Islet precursor cell (in vitro differentiated cells): ENCODE measurements at regions not wholly inside any gene's neighbourhood (a gene's known extent, or its start where the extent isn't known, plus 50 kb on each side); places are given as distances from the start of the nearest gene placed in this dataset.
"Not testable (repeated sequence)": the region's sequence is repeated elsewhere in the genome, so short reads cannot be mapped to it uniquely, and the experiment has no call there.

Source experiments
- DNase-seq: peaks from one replicate; pipeline ENCODE4 v3.0.0-alpha.2; 2018

DNA sequence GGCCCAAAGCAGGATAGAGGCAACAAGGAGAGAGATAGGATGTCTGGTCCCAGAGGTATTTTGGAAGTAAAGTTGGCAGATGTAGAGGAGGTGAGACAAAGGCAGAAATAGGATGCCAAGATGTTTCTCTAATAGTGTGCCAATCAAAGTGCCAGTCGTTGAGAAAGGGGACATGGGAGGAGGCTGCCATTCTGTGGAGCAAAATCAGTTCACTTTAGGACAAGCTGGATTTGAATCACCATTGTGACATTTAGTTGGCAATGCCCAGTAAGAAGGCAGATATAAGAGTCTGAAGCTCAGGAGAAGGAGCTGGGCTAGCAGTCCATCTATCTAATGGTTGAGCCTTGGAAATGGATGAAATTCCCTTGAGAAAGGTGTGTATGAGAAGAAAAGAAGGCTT, 53.8 kb downstream of the ADRB2 start:
- no peak for DNase-seq

DNA sequence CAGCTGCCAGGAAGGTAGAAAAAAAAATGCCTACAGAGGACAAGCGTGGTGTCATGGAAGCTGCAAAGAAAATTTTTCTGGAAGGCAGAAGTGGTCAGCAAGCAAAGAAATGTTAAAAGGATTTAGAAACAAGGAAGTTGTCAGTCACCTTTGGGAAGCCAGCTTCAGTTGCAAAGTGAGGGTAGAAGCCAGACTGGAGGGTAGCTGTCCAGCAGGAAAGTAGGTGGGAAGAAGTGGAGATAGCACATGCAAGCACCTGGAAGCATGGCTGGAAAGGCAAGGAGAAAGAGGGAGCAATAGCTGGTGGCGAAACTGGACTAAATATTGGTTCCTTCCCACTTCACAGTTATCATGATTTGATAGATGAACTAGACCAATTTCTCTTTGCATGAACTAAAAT, 54.3 kb downstream of the ADRB2 start:
- DNase-seq, result no peak

DNA sequence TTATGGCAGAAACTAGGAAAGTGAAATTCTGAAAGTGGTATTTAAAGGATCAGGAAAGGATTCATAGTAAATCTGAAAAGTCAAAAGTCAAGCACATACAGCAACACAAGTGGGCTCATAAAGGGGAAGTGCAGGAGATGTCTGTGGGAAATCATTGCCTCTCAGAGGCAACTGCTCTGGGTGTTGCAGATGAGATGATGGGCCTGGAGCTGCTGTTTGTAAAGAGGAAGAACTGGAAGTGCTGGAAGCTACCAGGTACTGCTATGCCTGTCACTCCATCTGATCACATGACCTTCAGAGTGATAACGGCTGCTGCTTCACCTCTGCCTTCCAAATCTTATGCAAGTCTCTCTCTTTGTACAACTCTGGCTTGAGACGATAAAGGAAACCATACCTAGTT, 55.9 kb downstream of the ADRB2 start:
- no peak for DNase-seq

DNA sequence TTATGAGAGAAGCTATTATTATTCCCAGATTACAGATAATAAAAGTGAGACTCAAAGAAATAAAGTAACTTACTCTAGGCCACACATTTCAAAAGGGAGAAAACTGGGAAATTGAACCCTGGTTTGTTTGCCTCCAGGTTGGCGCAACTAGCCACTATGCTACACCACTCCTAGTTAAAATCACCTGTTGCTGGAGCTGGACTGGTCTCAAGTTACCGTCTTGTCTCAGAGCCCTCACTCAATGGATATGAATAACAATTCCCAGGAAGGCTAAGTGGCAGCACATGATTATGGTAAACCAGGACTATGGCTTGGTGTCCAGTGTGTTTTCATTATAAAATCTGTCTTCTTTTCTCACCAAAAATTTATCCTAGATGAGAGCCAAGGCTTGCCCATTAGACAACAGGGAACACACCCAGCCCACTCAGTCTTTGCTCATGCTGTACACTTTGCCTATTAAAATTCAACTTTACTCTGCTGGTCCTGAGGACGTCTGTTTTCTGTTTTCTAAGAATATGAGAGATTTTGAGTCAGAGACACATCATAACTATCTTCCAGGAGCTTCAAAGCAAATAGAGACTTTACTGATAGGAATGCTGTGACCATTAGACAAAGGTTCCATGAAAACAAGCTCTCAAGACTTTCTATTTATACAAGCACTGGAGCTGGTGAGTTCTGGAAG, 58.1 kb downstream of the ADRB2 start:
- no peak for DNase-seq

DNA sequence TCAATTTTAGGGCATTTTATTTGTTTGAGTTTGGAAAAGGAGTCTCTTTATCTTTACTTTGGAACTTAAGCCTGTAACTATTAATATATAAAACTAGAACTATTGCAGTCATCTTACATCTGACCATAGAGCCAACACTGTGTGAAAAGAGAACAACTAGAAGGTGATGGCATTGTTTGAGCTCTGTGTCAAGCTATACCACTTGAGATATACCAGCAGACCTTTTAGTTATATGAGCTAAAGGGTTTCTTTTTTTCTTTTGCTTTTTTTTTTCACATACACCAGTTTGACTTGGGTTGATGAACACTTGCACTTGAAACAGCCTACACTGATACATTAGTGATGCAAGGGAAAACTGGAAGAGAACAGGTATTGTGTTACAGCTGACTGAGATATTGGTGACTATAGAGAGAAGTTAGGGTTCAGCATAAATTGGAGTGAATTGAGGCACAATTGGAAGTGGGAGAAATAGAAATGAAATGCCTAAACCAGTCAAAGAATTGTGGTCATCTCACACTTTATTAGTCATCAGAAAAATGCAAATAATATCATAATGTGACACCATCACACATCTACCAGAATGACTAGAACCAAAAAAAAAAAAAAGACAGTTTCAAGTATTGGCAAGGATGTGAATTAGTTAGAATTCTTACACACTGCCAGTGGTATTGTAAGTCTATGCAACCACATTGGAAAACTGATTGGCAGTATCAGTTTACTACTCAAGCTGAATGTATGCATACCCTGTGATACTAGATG, 60.9 kb downstream of the ADRB2 start:
- no peak for DNase-seq

DNA sequence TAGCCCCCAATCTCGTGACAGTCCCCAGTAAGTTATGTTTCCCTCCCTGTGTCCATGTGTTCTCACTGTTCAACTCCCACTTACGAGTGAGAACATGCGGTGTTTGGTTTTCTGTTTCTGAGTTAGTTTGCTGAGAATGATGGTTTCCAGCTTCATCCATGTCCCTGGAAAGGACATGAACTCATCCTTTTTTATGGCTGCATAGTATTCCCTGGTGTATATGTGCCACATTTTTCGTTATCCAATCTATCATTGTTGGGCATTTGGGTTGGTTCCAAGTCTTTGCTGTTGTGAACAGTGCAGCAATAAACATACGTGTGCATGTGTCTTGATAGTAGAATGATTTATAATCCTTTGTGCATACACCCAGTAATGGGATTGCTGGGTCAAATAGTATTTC, 63.5 kb downstream of the ADRB2 start:
- not testable (repeated sequence) for DNase-seq

DNA sequence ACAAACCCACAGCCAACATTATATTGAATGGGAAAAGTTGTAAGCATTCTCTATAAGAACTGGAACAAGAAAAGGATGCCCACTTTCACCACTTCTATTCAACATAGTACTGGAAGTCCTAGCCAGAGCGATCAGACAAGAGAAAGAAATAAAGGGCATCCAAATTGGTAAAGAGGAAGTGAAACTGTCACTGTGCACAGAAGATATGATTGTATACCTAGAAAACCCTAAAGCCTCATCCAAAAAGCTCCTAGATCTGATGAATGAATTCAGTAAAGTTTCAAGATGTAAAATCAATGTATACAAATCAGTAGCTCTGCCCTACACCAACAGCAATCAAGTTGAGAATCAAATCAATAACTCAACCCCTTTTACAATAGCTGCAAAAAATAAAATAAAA, 69.0 kb downstream of the ADRB2 start:
- DNase-seq, result not testable (repeated sequence)

DNA sequence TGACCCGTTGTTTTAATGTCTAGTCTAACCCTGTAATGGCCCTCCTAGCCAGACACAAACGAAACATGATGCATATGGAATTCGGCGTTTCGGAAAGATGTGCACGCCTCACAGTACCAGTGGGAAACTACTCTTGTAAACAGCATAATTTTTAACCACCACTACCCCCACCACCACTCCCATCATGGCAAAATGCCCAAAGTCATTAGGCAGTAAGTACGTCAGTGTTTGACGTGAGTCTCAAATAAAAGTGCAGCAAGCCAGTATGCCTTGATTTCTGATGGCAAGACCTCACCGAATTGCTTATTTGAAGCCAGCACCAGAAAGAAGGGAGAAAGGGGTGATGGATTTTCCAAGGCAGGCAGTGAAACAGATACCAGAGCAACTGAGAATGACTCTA, 71.4 kb downstream of the ADRB2 start:
- no peak for DNase-seq

DNA sequence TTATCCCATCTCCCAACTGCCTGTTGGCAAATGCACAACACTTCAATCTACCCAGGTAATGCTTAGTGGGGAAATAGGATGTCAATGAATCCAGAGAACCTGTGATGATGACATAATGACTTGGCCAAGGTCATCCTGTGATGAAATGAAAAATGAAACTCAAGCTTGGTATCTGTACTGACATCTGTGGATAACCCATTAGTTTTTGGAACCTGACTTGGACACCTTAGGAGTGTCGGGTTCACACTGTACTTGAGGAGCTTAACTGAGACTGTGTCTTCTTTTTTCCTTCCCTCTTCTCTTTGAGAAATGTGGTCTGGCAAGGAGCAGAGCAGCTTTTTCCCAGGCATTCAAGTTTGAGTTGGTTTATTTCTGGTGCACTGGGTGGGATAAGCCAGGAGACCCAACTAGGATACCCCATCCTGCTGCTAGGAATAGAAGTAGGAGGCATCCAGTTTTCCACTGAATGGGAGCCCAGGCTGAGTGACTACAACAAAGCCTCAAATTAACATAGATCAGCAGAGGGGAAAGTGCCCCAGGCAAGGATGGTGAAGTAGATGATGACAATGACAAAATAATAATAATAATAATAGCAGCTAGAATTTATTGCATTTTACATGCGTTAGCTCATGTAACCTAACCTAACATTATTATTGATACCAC, 72.1 kb downstream of the ADRB2 start:
- no peak for DNase-seq

DNA sequence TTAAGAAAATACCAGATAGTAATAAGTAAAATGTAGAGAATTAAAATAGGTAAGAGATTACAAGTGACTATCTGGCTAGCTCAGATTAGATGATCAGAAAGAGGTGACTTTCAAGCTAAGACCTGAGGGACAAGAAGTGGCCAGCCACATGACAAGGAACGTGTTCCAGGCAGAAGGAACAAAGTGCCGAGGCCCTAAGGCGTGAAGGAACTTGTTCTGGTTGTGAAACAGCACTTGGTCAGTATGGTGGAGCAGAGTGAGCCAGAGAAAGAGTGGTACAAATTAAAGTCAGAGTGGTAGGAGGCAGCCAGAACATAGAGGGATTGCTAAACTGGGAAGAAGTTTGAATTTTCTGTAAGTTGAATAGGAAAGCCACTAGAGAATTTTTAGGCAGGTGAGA, 73.6 kb downstream of the ADRB2 start:
- DNase-seq, result no peak

DNA sequence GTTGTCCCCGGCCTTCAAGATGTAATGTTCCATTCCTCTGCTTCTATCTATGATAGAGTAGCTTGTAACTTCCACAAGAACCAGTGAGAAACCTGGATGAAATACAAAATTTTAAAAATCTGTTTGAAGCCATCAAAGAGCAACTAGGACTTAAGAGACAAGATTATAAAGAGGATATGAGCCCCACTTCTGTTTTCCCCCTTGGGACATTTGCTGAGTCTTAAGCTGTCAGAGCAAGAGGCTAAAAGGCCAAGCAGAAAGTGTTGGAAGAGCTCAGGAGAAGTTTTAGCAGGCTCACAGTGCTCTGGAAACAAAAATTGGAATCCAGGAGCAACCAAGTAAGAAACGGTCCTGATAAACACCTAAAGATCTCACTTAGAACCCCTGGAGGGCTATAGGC, 76.1 kb downstream of the ADRB2 start:
- DNase-seq, result no peak

DNA sequence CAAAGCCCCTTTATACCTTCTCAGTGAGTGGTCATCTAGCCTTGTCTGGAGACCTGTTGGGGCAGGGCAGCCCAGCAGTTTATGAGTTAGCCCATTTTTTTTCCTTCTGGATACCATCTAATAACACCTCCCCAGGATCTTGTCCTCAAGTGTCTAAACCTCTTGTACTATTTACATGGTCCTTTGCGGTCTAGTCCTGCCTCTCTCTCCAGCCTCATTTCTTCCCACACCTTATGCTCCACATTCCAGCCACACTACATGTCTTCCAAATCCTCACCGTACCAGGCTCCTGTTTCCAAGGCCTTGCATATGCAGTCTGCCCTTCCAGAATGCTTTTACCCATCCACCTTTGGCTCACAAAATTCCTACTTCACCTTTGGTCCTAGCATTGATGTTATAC, 77.2 kb downstream of the ADRB2 start:
- no peak for DNase-seq

DNA sequence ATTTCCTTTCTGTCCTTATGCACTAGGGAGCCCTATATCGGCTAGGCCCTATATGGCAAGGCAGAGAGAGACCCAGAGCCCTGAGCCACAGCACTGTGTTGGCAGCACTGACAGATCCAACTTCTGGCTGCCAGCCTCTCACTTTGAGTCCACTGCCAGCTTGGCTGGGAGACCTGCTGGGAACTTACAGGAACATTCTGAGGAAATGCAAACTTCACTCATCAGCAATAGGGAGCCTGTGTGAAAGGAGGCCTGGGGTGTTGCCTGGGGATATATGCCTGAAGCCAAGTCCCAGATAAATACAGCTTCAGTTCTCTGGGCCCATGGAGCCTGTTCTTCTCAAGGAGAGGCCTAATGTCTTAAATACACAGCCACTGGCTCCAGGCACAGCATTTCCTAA, 78.0 kb downstream of the ADRB2 start:
- no peak for DNase-seq

DNA sequence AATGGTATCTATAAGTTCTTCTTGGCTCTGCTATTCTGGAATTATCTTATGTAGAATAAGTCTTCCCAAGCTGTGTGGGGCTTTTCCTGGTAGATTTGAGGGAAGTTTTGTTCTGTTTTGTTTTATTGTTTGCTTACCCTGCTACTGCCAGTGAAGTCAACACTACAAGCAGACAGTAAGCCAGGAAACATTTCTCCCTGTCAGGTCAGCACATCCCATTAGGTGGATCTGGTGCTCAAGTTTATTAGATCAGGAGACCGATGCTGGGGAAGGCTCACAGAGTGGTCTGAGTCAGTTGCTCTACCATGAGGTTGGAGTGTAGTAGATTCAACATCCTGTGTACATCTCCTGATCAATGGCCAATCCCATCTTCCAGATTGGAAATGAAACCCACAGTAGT, 79.1 kb downstream of the ADRB2 start:
- DNase-seq, result no peak

DNA sequence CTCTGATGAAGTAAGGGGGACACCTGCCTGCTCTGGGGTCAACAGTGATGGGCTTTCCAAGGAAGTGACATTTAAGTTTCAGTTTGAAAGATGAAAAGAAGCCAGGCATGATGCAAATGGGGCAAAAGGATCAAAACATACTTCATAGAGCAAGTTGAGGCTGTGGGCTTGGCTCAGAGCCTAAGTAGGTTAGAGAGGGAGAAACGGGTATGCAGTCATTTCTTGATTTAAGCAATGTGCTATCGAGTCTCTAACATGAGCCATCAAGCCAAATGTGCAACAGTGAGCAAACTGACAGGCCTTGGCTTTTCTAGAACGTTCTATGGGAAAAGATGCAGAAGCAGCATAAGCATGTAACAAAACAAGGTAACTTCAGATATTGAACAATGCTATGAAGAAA, 80.6 kb downstream of the ADRB2 start:
- no peak for DNase-seq

DNA sequence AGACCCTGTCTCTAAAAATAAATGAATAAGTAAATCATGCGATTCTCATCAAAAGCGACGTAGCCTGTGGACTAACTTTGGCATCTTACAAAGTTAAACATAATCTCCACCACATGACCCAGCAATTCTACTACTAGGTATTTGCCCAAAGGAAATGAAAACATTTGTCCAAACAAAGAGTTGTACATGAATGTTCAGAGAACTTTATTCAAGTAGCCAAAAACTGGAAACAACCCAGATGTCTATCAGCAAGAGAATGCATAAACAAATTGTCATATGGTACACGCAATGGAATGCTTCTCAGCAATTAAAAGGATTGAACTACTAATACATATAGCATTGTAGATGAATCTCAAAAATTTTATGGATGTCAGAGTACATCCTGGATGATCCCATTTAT, 82.6 kb downstream of the ADRB2 start:
- DNase-seq, result no peak

DNA sequence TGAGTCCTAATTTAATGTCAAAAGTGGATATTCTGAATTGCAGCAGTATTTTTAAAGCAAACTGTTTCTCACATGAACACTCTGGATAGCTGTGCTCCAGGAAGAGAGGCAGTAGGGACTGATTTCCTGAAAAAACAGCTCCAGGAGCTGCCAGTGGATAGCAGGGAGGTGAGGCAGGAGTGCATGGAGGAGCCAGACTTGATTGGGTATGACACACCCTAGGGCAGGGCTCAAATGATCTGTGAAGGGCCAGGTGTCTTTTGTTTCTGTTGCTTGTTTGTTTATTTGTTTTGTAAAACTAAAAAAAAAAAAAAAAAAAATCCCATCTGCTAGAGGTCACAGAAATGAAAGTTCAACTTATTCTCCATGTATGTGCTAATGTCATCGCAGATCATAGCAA, 83.4 kb downstream of the ADRB2 start:
- DNase-seq, result no peak

DNA sequence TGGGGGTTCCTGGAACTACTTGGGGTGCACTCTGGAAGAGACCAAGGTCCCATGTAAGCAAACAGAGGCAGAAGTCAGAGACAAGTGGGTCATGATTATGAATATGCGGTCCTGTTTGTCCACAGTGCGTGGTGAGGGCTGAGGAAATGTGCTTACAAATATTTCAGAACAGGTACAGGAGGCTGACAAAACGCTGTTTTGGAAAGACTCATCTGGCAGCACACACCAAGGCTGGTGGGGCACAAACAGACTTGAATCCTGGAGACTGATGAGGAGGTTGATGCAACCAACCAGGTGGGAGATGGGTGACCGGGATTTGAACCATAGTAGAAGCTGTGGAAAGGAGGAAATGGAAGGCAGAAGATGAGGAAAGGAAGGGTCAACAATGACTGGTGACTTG, 83.8 kb downstream of the ADRB2 start:
- DNase-seq, result no peak

DNA sequence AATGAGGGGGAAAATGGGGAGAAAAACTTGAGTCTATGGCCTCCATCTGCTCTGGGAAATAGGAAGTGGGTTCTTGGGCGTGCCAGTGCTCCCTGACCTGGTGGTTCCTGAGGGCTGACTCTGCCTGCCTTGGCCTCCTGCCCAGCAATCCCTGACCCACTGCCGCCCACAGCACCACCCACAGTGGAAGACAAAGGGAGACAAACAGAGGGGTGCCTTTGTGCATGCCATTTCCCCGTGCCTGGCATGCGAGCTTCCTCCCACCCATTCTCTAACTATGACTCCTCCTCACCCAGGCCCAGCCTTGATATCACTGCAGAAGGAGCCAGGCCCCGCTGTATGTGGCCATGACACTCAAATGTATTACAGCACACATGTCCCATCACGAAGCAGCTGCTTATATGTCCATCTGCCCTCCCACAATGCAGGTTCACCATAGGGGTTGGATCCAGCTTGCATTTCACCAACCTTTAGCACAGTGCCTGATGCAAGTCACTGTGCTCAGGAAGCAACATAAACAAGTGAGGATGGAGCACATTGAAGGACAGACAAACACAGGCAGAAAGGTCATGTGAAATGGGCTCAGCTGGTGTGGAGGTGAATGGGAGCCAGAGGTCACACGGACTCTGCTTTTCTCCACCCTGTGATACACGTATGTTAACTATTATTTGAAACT, 84.4 kb downstream of the ADRB2 start:
- no peak for DNase-seq

DNA sequence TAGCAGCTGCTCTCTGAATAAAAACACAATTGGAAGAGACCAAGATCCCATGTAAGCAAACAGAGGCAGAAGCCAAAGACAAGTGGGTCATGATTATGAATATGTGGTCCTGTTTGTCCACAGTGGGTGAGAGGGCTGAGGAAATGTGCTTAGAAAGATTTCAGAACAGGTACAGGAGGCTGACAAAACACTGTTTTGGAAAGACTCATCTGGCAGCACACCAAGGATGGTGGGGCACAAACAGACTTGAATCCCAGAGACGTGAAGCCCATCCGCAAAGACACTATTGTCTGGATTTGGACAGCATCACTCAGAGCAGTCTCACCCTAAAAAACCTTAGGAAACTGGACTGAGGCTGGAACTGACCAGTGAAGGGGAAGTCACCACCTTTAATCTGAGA, 85.0 kb downstream of the ADRB2 start:
- no peak for DNase-seq

DNA sequence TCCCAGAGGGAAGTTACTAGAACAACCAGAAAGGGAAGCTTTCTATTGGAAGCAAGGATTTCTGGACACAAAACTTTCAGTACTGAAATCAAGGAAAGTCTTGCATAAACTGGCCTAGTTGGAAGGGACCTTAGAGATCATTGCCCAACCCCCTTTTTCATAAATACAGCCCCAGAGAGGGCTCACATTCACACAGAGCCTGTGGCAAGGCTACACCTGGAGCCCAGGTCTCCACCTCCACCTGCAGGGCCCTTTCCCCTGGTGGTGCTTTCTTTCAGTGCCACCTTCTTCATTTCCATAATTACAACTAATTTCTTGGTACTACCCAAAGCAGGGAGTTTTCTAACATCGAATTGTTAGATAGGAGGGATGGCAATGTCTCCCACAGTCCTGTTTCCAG, 85.7 kb downstream of the ADRB2 start:
- DNase-seq, result no peak

DNA sequence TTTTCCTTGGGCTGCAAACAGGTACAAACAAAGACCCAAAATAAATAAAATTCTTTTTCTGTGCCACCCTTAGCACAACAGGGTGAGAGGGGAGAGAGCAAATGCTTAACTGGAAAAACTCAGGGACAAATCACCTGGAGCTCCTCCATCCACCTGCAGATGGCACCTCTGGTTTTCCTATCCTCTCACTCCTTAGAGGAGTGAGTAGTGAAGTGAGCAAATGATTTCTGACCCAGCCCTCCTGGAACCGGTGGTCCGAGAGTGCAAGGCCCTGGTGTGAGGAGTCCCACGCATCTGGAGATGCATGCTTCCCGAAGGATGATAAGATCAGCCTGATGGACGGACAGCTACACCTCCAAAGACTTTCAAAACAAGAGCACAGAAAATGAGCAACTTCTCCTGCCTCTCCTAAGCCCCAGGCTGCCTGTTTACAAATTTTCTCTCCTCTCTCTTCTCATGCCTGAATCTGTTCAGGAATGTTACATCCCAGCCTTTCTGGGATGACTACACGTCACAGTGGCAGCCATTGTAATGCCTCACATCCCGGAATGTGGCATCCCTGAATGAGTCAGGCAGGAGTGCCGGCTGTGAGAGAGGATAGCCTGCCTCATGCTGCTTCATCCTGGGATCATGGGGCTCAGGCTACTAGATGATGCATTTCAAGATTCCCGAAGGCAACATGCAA, 86.4 kb downstream of the ADRB2 start:
- DNase-seq, result peak; percentile 99

DNA sequence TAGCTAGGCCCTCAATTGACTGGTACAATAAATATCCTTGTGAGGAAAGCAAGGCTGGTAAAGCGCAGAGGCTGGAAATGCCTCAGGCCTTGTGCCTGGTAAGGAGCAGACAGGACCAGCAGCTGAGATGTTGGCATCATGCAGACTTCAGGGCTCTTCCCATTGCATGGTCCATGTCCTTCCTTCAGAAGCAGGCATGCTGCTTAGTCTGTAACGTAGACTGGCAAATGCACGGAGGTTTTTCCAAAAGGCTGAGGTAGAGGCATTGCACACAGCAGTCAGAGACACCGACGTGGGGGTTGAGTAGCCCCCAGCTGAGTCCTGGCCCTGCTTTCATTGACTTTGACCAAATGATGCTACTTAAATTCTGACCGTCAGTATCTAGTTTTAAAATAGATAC, 87.1 kb downstream of the ADRB2 start:
- DNase-seq, result no peak
